Progenitor cell of endocrine pancreas (in vitro differentiated cells): ENCODE measurements at regions not wholly inside any gene's neighbourhood (a gene's known extent, or its start where the extent isn't known, plus 50 kb on each side); places are given as distances from the start of the nearest gene placed in this dataset.
"Not testable (repeated sequence)": the region's sequence is repeated elsewhere in the genome, so short reads cannot be mapped to it uniquely, and the experiment has no call there.

Experiments used
- DNase-seq: peaks from one replicate; pipeline ENCODE4 v3.0.0; 2021; ENCODE audit warnings: low spot score; ENCODE audit not compliant: unreplicated experiment
- H3K27ac Mint-ChIP-seq: 2 replicates; pipeline ENCODE4 v1.8.0; 2021; ENCODE audit warnings: mild to moderate bottlenecking, moderate library complexity, mixed read lengths
- H3K27me3 Mint-ChIP-seq: 2 replicates; pipeline ENCODE4 v1.8.0; 2021; ENCODE audit warnings: mixed read lengths
- H3K36me3 Mint-ChIP-seq: 2 replicates; pipeline ENCODE4 v1.8.0; 2022; ENCODE audit warnings: mixed read lengths; ENCODE audit not compliant: insufficient read depth
- H3K4me1 Mint-ChIP-seq: 2 replicates; pipeline ENCODE4 v1.8.0; 2021; ENCODE audit warnings: low read depth, mixed read lengths
- H3K4me3 Mint-ChIP-seq: 2 replicates; pipeline ENCODE4 v1.8.0; 2021; ENCODE audit warnings: low read depth, mild to moderate bottlenecking, moderate library complexity, mixed read lengths
- H3K9me3 Mint-ChIP-seq: 2 replicates; pipeline ENCODE4 v1.8.0; 2021; ENCODE audit warnings: low read depth, mixed read lengths
- TF ChIP-seq, protein P1 (sequence below): fragments of 200-600 bp; sonication (generic); IDR thresholded peaks from one replicate; pipeline ENCODE4 v1.5.0; 2021; ENCODE audit warnings: antibody characterized with exemption, mild to moderate bottlenecking; ENCODE audit not compliant: unreplicated experiment

DNA sequence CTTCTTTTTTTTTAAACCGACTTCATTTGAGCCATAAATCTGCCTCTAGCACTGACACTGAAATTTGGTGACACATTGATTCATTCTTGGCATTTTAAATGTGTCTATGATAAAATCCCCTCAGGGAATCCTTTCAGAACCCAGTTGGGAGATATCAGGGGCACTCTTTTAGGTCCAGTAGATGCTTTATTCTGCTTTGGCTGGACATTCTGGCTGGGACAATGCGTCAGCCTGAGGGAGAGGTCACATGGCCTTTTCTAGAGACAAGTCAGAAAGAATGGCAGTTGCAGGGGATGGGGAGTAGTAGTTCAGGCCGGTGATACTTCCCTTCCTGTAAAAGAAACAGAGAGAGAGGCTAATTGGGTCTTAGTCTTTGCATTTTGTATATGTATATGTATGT is 63.1 kb downstream of the TRIM43 start:
- not testable (repeated sequence) for H3K27me3 Mint-ChIP-seq, H3K36me3 Mint-ChIP-seq, H3K27ac Mint-ChIP-seq, H3K9me3 Mint-ChIP-seq, H3K4me3 Mint-ChIP-seq, H3K4me1 Mint-ChIP-seq, DNase-seq

DNA sequence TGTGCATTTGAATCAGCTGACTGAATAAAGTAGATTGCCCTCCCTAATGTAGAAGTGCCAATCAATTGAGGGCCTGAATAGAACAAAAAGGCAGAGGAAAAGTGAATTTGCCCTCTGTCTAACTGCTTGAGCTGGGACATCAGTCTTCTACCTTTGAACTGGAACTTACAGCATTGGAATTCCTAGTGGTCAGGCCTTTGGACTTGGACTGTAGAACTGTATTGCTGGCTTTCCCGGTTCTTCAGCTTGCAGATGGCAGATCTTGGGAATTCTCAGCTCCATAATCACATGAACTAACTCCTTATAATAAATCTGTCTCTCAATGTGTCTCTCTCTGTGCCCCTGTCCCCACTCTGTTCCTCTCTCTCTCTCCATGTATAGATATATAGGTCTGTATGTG is 64.8 kb downstream of the TRIM43 start:
- not testable (repeated sequence) for H3K9me3 Mint-ChIP-seq, H3K27me3 Mint-ChIP-seq, H3K4me1 Mint-ChIP-seq, H3K36me3 Mint-ChIP-seq, H3K4me3 Mint-ChIP-seq, DNase-seq, H3K27ac Mint-ChIP-seq

DNA sequence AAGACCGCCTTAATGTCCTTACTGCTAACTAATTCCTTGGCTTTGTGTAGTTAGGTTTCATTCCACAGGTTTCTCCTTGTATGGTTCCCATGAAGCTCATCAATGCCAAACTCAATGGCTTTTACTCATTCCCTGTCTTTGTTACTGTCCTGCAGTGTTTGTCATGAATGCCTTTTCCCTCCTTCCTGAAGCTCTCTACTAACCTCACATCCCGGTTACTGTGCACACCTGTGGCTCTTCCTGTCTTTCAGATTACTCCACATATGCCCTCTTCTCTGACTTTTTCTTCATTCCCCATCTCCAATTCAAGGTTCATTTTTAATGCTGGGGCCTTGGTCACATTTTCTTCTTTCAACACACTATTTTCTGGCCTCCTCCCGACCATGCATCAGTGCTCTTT is 66.1 kb downstream of the TRIM43 start:
- H3K4me3 Mint-ChIP-seq, H3K9me3 Mint-ChIP-seq, H3K27me3 Mint-ChIP-seq, H3K36me3 Mint-ChIP-seq, DNase-seq, H3K4me1 Mint-ChIP-seq, H3K27ac Mint-ChIP-seq: not testable (repeated sequence)

DNA sequence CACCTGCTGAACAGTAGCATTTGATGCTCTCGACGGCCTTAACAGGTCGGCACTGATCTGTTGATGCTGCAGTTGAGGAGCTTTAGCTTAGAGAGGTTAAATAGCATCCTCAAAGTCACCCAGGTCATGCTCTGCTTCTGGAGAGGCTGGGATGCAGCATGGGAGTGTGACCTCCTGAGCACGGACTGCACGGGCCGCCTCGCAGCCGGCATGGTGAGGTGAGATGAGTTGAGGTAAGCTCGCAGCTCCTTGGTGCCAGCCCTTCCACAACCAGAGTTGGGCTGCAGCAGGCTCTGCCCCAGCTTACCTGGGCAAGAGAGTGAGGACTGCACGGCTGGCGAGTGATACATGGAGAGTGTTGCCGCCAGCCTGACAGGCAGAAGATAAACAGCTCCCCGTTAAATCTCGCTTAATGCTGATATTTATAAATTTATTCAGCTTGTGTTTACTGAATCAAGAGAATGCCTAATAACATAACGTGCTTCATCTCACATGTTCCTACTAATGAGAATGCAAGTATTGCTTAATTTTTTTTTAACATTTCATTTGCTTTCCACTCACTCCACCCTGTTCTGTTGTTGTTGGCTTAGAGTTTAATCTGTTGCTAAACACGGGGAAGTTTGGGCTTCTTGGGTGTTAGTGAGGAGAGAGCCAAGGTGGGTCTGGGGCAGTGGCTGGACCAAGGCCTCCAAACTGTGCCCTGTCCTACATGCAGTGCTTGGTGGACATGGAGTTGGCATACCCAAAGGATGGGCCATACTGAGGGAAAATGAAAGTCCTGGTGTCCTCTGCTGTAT is 69.2 kb downstream of the TRIM43 start:
- H3K4me1 Mint-ChIP-seq, H3K9me3 Mint-ChIP-seq, DNase-seq, H3K36me3 Mint-ChIP-seq, H3K4me3 Mint-ChIP-seq, H3K27ac Mint-ChIP-seq: not testable (repeated sequence)
- peaks cover 16% of the 10 kb centered on the region for H3K27me3 Mint-ChIP-seq

DNA sequence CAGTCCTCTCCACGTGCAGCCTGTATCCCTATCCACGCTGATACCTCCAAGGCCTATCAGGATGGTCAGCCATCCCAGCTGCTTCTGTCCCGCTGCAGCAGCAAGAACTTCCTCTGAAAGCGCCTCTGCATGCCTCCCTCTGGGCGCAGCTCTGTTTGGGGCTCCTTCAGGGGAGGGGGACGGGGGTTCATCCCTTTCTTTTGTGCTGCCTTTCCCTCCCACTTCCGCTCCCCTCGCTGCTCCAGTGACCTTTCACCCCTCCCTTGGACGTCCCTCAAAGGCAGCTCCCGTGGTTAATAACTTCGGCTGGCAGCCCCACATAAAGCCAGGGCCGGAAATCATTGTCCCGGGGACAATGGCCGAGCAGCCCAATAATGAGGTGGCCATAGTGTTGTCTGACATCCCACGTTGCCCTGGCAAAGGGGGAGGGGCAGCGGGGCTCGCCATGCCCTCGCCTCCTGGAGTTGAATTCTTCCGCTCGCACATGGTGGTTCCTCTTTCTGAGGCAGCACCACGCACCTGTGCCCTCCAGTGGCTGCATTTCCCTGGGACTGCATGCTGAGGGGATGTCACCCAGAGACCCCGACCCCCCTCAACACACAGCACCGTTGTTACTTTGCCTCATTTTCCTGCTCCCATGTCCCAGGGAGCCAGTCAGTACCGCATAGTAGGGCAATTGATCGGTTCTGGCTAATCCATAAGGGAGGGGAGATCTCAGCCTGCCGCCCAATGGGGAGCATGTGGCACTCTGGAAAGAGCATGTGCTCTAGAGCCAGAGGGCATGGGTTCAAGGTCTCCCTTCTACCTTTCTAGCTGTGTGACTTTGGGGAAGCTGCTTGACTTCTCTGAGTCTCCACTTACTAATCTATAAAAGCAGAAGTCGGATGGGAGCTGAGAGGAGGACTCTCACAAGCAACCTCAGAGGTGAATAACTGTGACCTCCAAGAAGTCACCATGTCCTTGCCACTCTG is 72.0 kb downstream of the TRIM43 start:
- not testable (repeated sequence) for H3K4me1 Mint-ChIP-seq, H3K36me3 Mint-ChIP-seq, H3K27ac Mint-ChIP-seq, H3K9me3 Mint-ChIP-seq, H3K4me3 Mint-ChIP-seq, DNase-seq
- peaks cover 37% of the 10 kb centered on the region for H3K27me3 Mint-ChIP-seq

DNA sequence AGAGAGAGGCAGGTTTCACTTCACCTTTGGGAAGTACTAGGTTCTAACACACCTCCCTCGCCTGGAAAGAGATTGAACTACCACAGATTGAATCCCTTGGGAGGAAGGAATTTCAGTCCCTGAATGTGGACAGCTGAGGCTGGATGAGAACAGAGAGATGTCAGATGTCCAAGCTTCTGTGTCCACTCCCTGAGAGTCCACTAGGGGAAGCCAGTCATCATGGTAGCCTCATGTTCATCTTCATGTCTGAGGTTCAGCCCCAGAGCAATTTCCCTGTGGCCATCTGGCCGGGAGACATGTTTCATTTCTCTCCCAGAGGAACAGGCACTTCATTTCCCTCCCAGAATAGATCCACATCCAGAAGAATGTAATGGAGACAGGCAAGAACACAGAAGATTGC is 74.8 kb downstream of the TRIM43 start:
- not testable (repeated sequence) for H3K4me1 Mint-ChIP-seq, H3K9me3 Mint-ChIP-seq, H3K36me3 Mint-ChIP-seq, H3K27ac Mint-ChIP-seq, DNase-seq, H3K4me3 Mint-ChIP-seq
- peaks cover 49% of the 10 kb centered on the region for H3K27me3 Mint-ChIP-seq

DNA sequence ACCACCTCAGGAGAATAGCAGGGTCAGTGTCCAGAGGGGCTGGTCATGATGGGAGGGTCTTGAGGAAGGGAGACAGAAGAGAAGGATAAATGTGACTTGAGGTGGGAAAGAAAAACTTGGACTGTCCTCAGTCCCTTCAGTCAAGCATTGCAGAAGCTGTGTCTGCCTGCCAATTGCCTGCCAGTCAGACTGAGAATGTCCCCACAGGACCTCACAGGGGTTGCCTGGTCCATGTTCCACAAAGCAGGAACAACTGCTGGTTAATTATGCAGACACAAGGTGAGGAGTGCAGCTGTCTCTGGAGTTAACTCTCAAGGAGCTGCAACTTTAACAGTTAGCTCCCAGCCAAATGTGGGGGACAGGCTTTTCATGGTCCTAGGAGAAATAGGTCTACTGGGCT is 75.7 kb downstream of the TRIM43 start:
- H3K4me3 Mint-ChIP-seq: no peak overlapping the region
- H3K27me3 Mint-ChIP-seq: peaks cover 45% of the 10 kb centered on the region
- H3K4me1 Mint-ChIP-seq: no peaks in the 10 kb centered on the region
- no peak overlapping the region for H3K27ac Mint-ChIP-seq
- no peak for DNase-seq
- no peaks in the 10 kb centered on the region for H3K9me3 Mint-ChIP-seq
- TF ChIP-seq, protein P1, sequence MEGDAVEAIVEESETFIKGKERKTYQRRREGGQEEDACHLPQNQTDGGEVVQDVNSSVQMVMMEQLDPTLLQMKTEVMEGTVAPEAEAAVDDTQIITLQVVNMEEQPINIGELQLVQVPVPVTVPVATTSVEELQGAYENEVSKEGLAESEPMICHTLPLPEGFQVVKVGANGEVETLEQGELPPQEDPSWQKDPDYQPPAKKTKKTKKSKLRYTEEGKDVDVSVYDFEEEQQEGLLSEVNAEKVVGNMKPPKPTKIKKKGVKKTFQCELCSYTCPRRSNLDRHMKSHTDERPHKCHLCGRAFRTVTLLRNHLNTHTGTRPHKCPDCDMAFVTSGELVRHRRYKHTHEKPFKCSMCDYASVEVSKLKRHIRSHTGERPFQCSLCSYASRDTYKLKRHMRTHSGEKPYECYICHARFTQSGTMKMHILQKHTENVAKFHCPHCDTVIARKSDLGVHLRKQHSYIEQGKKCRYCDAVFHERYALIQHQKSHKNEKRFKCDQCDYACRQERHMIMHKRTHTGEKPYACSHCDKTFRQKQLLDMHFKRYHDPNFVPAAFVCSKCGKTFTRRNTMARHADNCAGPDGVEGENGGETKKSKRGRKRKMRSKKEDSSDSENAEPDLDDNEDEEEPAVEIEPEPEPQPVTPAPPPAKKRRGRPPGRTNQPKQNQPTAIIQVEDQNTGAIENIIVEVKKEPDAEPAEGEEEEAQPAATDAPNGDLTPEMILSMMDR: no peak
- no peaks in the 10 kb centered on the region for H3K36me3 Mint-ChIP-seq

DNA sequence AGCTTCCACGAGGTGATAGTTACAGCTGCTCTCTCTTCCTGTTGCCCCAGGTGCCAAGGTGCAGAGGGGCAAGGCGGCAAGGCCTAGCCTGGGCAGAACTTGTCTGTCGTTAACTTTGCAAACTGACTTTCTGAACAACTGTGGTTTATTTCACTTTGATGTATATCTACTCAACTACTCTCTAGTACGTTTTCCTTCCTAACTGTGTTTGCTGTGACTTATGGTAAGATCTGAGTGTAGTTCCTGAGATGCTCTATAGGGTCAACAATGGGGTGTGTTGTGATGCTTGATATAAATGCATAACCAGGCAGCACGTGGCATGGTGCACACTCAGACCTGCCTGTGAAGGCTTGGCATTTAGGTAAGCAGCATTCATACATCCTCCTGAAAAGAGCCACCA is 77.1 kb downstream of the TRIM43 start:
- not testable (repeated sequence) for H3K4me1 Mint-ChIP-seq, H3K9me3 Mint-ChIP-seq, H3K36me3 Mint-ChIP-seq, DNase-seq, H3K27ac Mint-ChIP-seq, H3K4me3 Mint-ChIP-seq
- peaks cover 58% of the 10 kb centered on the region for H3K27me3 Mint-ChIP-seq
